ENCODE measurements at regions not wholly inside any gene's neighbourhood (a gene's known extent, or its start where the extent isn't known, plus 50 kb on each side); places are given as distances from the start of the nearest gene placed in this dataset.

DNA sequence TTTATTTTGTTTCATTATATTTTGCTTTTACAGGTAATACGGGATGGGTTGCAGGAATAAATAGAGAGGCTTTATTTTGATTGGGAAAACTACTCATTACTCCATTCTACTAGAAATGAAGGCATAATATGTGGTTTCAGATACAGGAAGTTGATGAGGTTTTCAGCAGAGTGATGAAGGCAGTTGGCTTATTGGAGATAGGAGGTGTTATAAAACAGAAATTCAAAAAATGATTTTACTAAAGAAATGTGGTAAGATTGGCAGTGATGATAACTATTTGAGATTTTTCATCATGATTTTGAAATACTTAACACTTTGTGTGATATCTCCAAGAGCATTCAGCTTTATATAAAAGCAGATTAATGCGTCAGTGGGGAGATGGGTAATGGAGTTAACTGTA lies 1445.7 kb upstream of the CADM2 start:
- TF ChIP-seq, protein P1, sequence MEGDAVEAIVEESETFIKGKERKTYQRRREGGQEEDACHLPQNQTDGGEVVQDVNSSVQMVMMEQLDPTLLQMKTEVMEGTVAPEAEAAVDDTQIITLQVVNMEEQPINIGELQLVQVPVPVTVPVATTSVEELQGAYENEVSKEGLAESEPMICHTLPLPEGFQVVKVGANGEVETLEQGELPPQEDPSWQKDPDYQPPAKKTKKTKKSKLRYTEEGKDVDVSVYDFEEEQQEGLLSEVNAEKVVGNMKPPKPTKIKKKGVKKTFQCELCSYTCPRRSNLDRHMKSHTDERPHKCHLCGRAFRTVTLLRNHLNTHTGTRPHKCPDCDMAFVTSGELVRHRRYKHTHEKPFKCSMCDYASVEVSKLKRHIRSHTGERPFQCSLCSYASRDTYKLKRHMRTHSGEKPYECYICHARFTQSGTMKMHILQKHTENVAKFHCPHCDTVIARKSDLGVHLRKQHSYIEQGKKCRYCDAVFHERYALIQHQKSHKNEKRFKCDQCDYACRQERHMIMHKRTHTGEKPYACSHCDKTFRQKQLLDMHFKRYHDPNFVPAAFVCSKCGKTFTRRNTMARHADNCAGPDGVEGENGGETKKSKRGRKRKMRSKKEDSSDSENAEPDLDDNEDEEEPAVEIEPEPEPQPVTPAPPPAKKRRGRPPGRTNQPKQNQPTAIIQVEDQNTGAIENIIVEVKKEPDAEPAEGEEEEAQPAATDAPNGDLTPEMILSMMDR (IDR thresholded peaks at IDR 0.05; ENCODE audit: low read depth, low read length, missing input control), result no peak
- TF ChIP-seq, protein P2, sequence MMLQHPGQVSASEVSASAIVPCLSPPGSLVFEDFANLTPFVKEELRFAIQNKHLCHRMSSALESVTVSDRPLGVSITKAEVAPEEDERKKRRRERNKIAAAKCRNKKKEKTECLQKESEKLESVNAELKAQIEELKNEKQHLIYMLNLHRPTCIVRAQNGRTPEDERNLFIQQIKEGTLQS (IDR thresholded peaks at IDR 0.05), result no peak
- TF ChIP-seq, protein P3, sequence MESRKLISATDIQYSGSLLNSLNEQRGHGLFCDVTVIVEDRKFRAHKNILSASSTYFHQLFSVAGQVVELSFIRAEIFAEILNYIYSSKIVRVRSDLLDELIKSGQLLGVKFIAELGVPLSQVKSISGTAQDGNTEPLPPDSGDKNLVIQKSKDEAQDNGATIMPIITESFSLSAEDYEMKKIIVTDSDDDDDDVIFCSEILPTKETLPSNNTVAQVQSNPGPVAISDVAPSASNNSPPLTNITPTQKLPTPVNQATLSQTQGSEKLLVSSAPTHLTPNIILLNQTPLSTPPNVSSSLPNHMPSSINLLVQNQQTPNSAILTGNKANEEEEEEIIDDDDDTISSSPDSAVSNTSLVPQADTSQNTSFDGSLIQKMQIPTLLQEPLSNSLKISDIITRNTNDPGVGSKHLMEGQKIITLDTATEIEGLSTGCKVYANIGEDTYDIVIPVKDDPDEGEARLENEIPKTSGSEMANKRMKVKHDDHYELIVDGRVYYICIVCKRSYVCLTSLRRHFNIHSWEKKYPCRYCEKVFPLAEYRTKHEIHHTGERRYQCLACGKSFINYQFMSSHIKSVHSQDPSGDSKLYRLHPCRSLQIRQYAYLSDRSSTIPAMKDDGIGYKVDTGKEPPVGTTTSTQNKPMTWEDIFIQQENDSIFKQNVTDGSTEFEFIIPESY (IDR thresholded peaks at IDR 0.05), result no peak
- TF ChIP-seq RAD21 (IDR thresholded peaks at IDR 0.05) (no peak), TAF1 (conservative IDR thresholded peaks at IDR 0.05) (no peak), JUND (IDR thresholded peaks at IDR 0.05) (no peak), FOXA1 (IDR thresholded peaks at IDR 0.05) (no peak)

Measured in liver (tissue), 3 donors.